H1 (cell line): ENCODE measurements at regions not wholly inside any gene's neighbourhood (a gene's known extent, or its start where the extent isn't known, plus 50 kb on each side); places are given as distances from the start of the nearest gene placed in this dataset.
"Not testable (repeated sequence)": the region's sequence is repeated elsewhere in the genome, so short reads cannot be mapped to it uniquely, and the experiment has no call there.

ENCODE experiments used
- CTCF ChIA-PET: fragments of 300-600 bp; sonication (Branson Sonifier 250); formaldehyde crosslinking; loops from one replicate; lab custom pipeline; 2021; ENCODE audit not compliant: partially characterized antibody; lab: Charles Lee
- POLR2A ChIA-PET: fragments of 300-600 bp; sonication (Branson Sonifier 250); formaldehyde crosslinking; loops from one replicate; lab custom pipeline; 2021; ENCODE audit warnings: inconsistent platforms; ENCODE audit not compliant: partially characterized antibody; lab: Charles Lee
- DNase-seq, 2 experiments: peaks; one replicate each; pipeline versions ENCODE4 v3.0.0 to v3.0.0-alpha.2; 2010 to 2022; ENCODE audit warnings: low spot score in 2 of 2, low read depth in 1 of 2, mixed read lengths in 1 of 2
- FAIRE-seq: peaks from 2 replicates; lab custom pipeline; 2011; peaks lifted over from hg19 to GRCh38; lab: Jason Lieb, UNC
- H2AFZ ChIP-seq: 2 replicates; pipeline ENCODE4 v1.8.1; 2012; ENCODE audit warnings: low read length, inconsistent platforms
- H2AK5ac ChIP-seq: 2 replicates; pipeline ENCODE4 v1.6.1; 2013; ENCODE audit warnings: low read depth, low read length
- H2BK120ac ChIP-seq: replicated peaks from 2 replicates; pipeline ENCODE3; 2013; ENCODE audit warnings: low read depth, low read length, inconsistent platforms
- H2BK12ac ChIP-seq: 2 replicates; pipeline ENCODE4 v1.6.1; 2013; ENCODE audit warnings: low read depth, low read length
- H2BK15ac ChIP-seq: 2 replicates; pipeline ENCODE4 v1.6.1; 2013; ENCODE audit warnings: low read length
- H2BK20ac ChIP-seq: 2 replicates; pipeline ENCODE4 v1.6.1; 2013; ENCODE audit warnings: low read length
- H2BK5ac ChIP-seq: 2 replicates; pipeline ENCODE4 v1.6.1; 2013; ENCODE audit warnings: low read depth, low read length
- H3K14ac ChIP-seq: 2 replicates; pipeline ENCODE4 v1.6.1; 2013; ENCODE audit warnings: inconsistent platforms; ENCODE audit not compliant: insufficient read length
- H3K18ac ChIP-seq: 2 replicates; pipeline ENCODE4 v1.6.1; 2013; ENCODE audit warnings: low read length; ENCODE audit errors: extremely low read depth
- H3K23ac ChIP-seq: 2 replicates; pipeline ENCODE4 v1.6.1; 2013; ENCODE audit warnings: inconsistent platforms; ENCODE audit not compliant: insufficient read length
- H3K23me2 ChIP-seq: 2 replicates; pipeline ENCODE4 v1.6.1; 2013; ENCODE audit warnings: low read depth, low read length
- H3K27ac ChIP-seq: 2 replicates; pipeline ENCODE4 v1.6.1; 2011; ENCODE audit warnings: low read depth, low read length, inconsistent platforms
- H3K27me3 ChIP-seq, 4 experiments: replicated peaks in 1 of 4; 1 replicate in 1 of 4; 2 replicates in 3 of 4; pipeline versions ENCODE4 v1.6.1 to v1.8.1; 2011 to 2013; ENCODE audit warnings: low read length in 3 of 4, mild to moderate bottlenecking in 3 of 4, inconsistent platforms in 2 of 4, mixed read lengths in 2 of 4, moderate library complexity in 1 of 4; ENCODE audit not compliant: control insufficient read depth in 3 of 4, insufficient read depth in 3 of 4; ENCODE audit errors: extremely low read depth in 1 of 4
- H3K36me3 ChIP-seq, 4 experiments: 2 replicates each; pipeline versions ENCODE4 v1.6.1 to v1.8.1; 2011 to 2013; ENCODE audit warnings: mild to moderate bottlenecking in 4 of 4, low read length in 3 of 4, moderate library complexity in 2 of 4, control low read depth in 1 of 4, inconsistent platforms in 1 of 4; ENCODE audit not compliant: insufficient read depth in 4 of 4, control insufficient read depth in 2 of 4
- H3K4ac ChIP-seq: replicated peaks from 2 replicates; pipeline ENCODE3; 2013; ENCODE audit warnings: low read length, low read depth, mixed read lengths, inconsistent platforms; ENCODE audit not compliant: insufficient read length
- H3K4me1 ChIP-seq, 4 experiments: replicated peaks in 1 of 4; 1 replicate in 1 of 4; 2 replicates in 3 of 4; pipeline versions ENCODE4 v1.6.1 to v1.8.1; 2011 to 2013; ENCODE audit warnings: low read length in 3 of 4, inconsistent platforms in 2 of 4, mixed read lengths in 1 of 4; ENCODE audit not compliant: insufficient read depth in 4 of 4, control insufficient read depth in 3 of 4
- H3K4me2 ChIP-seq, 2 experiments: 2 replicates each; pipeline versions ENCODE4 v1.6.1 to v1.8.1; 2011 to 2013; ENCODE audit warnings: low read depth in 2 of 2, low read length in 2 of 2, control low read depth in 1 of 2, inconsistent platforms in 1 of 2, mild to moderate bottlenecking in 1 of 2; ENCODE audit not compliant: insufficient read depth in 1 of 2
- H3K4me3 ChIP-seq, 4 experiments: fragments of 200-600, 300-600 bp in 1 of 4; sonication (generic), shearing (Covaris generic), sonication (Bioruptor Twin) in 1 of 4; 2 replicates each; pipeline versions ENCODE4 v1.5.1 to v1.8.1; 2011 to 2016; ENCODE audit warnings: low read length in 4 of 4, low read depth in 3 of 4, control low read depth in 2 of 4, inconsistent platforms in 2 of 4, mild to moderate bottlenecking in 2 of 4, mixed read lengths in 1 of 4, moderate library complexity in 1 of 4; ENCODE audit not compliant: insufficient read depth in 2 of 4; ENCODE audit errors: extremely low read depth in 1 of 4
- H3K56ac ChIP-seq: replicated peaks from 2 replicates; pipeline ENCODE3; 2013; ENCODE audit warnings: low read depth, mild to moderate bottlenecking, mixed read lengths, low read length, inconsistent platforms; ENCODE audit not compliant: insufficient read length
- H3K79me1 ChIP-seq: 2 replicates; pipeline ENCODE4 v1.6.1; 2013; ENCODE audit warnings: low read depth, low read length, control low read depth
- H3K79me2 ChIP-seq, 2 experiments: 2 replicates each; pipeline versions ENCODE4 v1.6.1 to v1.8.1; 2012 to 2013; ENCODE audit warnings: low read length in 2 of 2, mild to moderate bottlenecking in 2 of 2, inconsistent platforms in 1 of 2; ENCODE audit not compliant: insufficient read depth in 2 of 2, control insufficient read depth in 1 of 2
- H3K9ac ChIP-seq, 4 experiments: replicated peaks in 1 of 4; 1 replicate in 1 of 4; 2 replicates in 3 of 4; pipeline versions ENCODE4 v1.6.1 to v1.8.1; 2011 to 2013; ENCODE audit warnings: low read depth in 3 of 4, low read length in 3 of 4, control low read depth in 2 of 4, mild to moderate bottlenecking in 2 of 4, moderate library complexity in 2 of 4, inconsistent platforms in 1 of 4; ENCODE audit errors: extremely low read depth in 1 of 4
- H3K9me3 ChIP-seq, 2 experiments: 2 replicates each; pipeline versions ENCODE4 v1.6.1 to v1.8.1; 2012 to 2013; ENCODE audit warnings: mild to moderate bottlenecking in 2 of 2, moderate library complexity in 2 of 2, control low read depth in 1 of 2, inconsistent platforms in 1 of 2, low read depth in 1 of 2, low read length in 1 of 2, mixed read lengths in 1 of 2; ENCODE audit not compliant: insufficient read depth in 2 of 2
- H4K20me1 ChIP-seq, 2 experiments: replicated peaks in 1 of 2; 2 replicates each; pipeline versions ENCODE3 to v1.8.1; 2011 to 2013; ENCODE audit warnings: inconsistent platforms in 2 of 2, low read length in 2 of 2, mild to moderate bottlenecking in 1 of 2; ENCODE audit not compliant: insufficient read depth in 2 of 2, control insufficient read depth in 1 of 2
- H4K5ac ChIP-seq: 2 replicates; pipeline ENCODE4 v1.6.1; 2013; ENCODE audit warnings: low read length, low read depth, mixed read lengths, inconsistent platforms; ENCODE audit not compliant: insufficient read length
- H4K8ac ChIP-seq: 2 replicates; pipeline ENCODE4 v1.8.0; 2013; ENCODE audit warnings: mild to moderate bottlenecking, moderate library complexity, low read length, inconsistent platforms; ENCODE audit not compliant: insufficient read depth; ENCODE audit errors: extremely low read depth
- H4K91ac ChIP-seq: replicated peaks from 2 replicates; pipeline ENCODE3; 2013; ENCODE audit warnings: low read length, mixed read lengths, inconsistent platforms; ENCODE audit not compliant: insufficient read length
- ASH2L ChIP-seq: fragments of 200-600, 300-600 bp; sonication (generic); IDR thresholded peaks from one replicate; pipeline ENCODE4 v1.7.1; 2017; ENCODE audit warnings: low read length
- RAD21 ChIP-seq, 2 experiments: IDR thresholded peaks in 1 of 2; conservative IDR thresholded peaks in 1 of 2; 2 replicates each; pipeline ENCODE4 v1.6.1; 2011; ENCODE audit warnings: low read depth in 2 of 2, low read length in 2 of 2, improper control_type of control experiment in 1 of 2, inconsistent platforms in 1 of 2, mild to moderate bottlenecking in 1 of 2, moderate library complexity in 1 of 2
- RBBP5 ChIP-seq: IDR thresholded peaks from 2 replicates; pipeline ENCODE4 v1.7.1; 2012; ENCODE audit warnings: low read depth, mild to moderate bottlenecking, inconsistent platforms, low read length, moderate library complexity, borderline replicate concordance
- SP1 ChIP-seq: IDR thresholded peaks from 2 replicates; pipeline ENCODE4 v1.6.1; 2011; ENCODE audit warnings: low read depth, low read length
- YY1 ChIP-seq: IDR thresholded peaks from 2 replicates; pipeline ENCODE4 v1.6.1; 2011; ENCODE audit warnings: low read depth, mild to moderate bottlenecking, low read length
- WGBS, 2 experiments: shearing (Covaris generic) in 1 of 2; methylation state at CpG; one replicate each; pipeline versions ENCODE4 v1.1.6 to v1.1.7; 2013 to 2015; ENCODE audit warnings: low lambda C conversion rate in 2 of 2, mixed read lengths in 2 of 2, inconsistent platforms in 1 of 2, low coverage in 1 of 2, missing lambda C conversion rate in 1 of 2; ENCODE audit not compliant: insufficient replicate concordance in 2 of 2, insufficient coverage in 1 of 2, insufficient read length in 1 of 2; ENCODE audit errors: extremely low coverage in 1 of 2, missing lambda C conversion rate in 1 of 2; 5-methylcytosine and 5-hydroxymethylcytosine counted together

DNA sequence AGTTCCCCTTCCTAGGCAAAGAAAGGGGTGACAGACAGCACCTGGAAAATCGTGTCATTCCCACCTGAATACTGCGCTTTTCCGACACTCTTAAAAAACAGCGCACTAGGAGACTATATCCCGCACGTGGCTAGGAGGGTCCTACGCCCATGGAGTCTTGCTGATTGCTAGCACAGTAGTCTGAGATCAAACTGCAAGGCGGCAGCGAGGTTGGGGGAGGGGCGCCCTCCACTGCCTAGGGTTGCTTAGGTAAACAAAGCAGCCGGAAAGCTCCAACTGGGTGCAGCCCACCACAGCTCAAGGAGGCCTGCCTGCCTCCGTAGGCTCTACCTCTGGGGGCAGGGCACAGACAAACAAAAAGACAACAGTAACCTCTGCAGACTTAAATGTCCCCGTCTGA lies 367.5 kb downstream of the PRR16 start:
- not testable (repeated sequence) for H3K4ac ChIP-seq, H3K14ac ChIP-seq, H4K20me1 ChIP-seq, H3K4me3 ChIP-seq, H2BK20ac ChIP-seq, H4K91ac ChIP-seq, H3K23me2 ChIP-seq, H3K9me3 ChIP-seq, H4K5ac ChIP-seq, H2AK5ac ChIP-seq, H3K79me1 ChIP-seq, H3K56ac ChIP-seq, H2BK15ac ChIP-seq, H3K79me2 ChIP-seq, H3K27me3 ChIP-seq, H3K4me1 ChIP-seq, H3K18ac ChIP-seq, H3K27ac ChIP-seq, H3K36me3 ChIP-seq, H2BK120ac ChIP-seq, H4K8ac ChIP-seq, FAIRE-seq, H3K23ac ChIP-seq
- DNase-seq: peak in 1 of 2 experiments; percentile 80
- H2AFZ ChIP-seq: peak overlapping the region; percentile 82; the same call in 1 of the 2 replicates
- peak overlapping the region; percentile 93; the same call in 1 of the 2 replicates for H2BK5ac ChIP-seq
- peak overlapping the region in 2 of 4 experiments; percentile 13 to 43; a peak in 2 of 7 replicates for H3K9ac ChIP-seq
- POLR2A ChIA-PET: interaction anchor here (1.3 kb wide), 1 partner anchor 18 kb away, joined by 3 read pairs; no protein-coding TSS in a partner anchor
- TF ChIP-seq SP1 (peak; percentile 44; the same call in 1 of the 2 replicates), ASH2L (peak; percentile 55), YY1 (0 out of 2 replicates have a peak, but pooled peaks have one; percentile 3), RAD21 (IDR thresholded peaks at IDR 0.05 in 1 of 2, conservative IDR thresholded peaks at IDR 0.05 in 1 of 2; ENCODE audit: low read depth in 2 of 2, low read length in 2 of 2) (0 out of 4 replicates have a peak, but pooled peaks of 1 of the 2 experiments have one; percentile 1), RBBP5 (peak; percentile 35; the same call in 1 of the 2 replicates)
- peak overlapping the region; percentile 84; the same call in 1 of the 2 replicates for H2BK12ac ChIP-seq
- 58% methylated on average over 12 of the region's 13 CpGs; no CpG with 5 or more reads in 1 of the 2 experiments for WGBS, 2 experiments
- peak overlapping the region; percentile 33 to 60; a peak in 3 of 4 replicates for H3K4me2 ChIP-seq
- CTCF ChIA-PET: interaction anchor here (0.7 to 2.0 kb wide), 3 partner anchors 11 to 14 kb away, joined by 3 to 7 read pairs (median 5); no protein-coding TSS in a partner anchor
